H1 (cell line): ENCODE measurements at regions not wholly inside any gene's neighbourhood (a gene's known extent, or its start where the extent isn't known, plus 50 kb on each side); places are given as distances from the start of the nearest gene placed in this dataset.

Experiments
- CTCF ChIA-PET: fragments of 300-600 bp; sonication (Branson Sonifier 250); formaldehyde crosslinking; loops from one replicate; lab custom pipeline; 2021; ENCODE audit not compliant: partially characterized antibody; lab: Charles Lee
- POLR2A ChIA-PET: fragments of 300-600 bp; sonication (Branson Sonifier 250); formaldehyde crosslinking; loops from one replicate; lab custom pipeline; 2021; ENCODE audit warnings: inconsistent platforms; ENCODE audit not compliant: partially characterized antibody; lab: Charles Lee
- DNase-seq, 2 experiments: peaks; one replicate each; pipeline versions ENCODE4 v3.0.0 to v3.0.0-alpha.2; 2010 to 2022; ENCODE audit warnings: low spot score in 2 of 2, low read depth in 1 of 2, mixed read lengths in 1 of 2
- FAIRE-seq: peaks from 2 replicates; lab custom pipeline; 2011; peaks lifted over from hg19 to GRCh38; lab: Jason Lieb, UNC
- H2AFZ ChIP-seq: 2 replicates; pipeline ENCODE4 v1.8.1; 2012; ENCODE audit warnings: low read length, inconsistent platforms
- H2AK5ac ChIP-seq: 2 replicates; pipeline ENCODE4 v1.6.1; 2013; ENCODE audit warnings: low read depth, low read length
- H2BK120ac ChIP-seq: replicated peaks from 2 replicates; pipeline ENCODE3; 2013; ENCODE audit warnings: low read depth, low read length, inconsistent platforms
- H2BK12ac ChIP-seq: 2 replicates; pipeline ENCODE4 v1.6.1; 2013; ENCODE audit warnings: low read depth, low read length
- H2BK15ac ChIP-seq: 2 replicates; pipeline ENCODE4 v1.6.1; 2013; ENCODE audit warnings: low read length
- H2BK20ac ChIP-seq: 2 replicates; pipeline ENCODE4 v1.6.1; 2013; ENCODE audit warnings: low read length
- H2BK5ac ChIP-seq: 2 replicates; pipeline ENCODE4 v1.6.1; 2013; ENCODE audit warnings: low read depth, low read length
- H3K14ac ChIP-seq: 2 replicates; pipeline ENCODE4 v1.6.1; 2013; ENCODE audit warnings: inconsistent platforms; ENCODE audit not compliant: insufficient read length
- H3K18ac ChIP-seq: 2 replicates; pipeline ENCODE4 v1.6.1; 2013; ENCODE audit warnings: low read length; ENCODE audit errors: extremely low read depth
- H3K23ac ChIP-seq: 2 replicates; pipeline ENCODE4 v1.6.1; 2013; ENCODE audit warnings: inconsistent platforms; ENCODE audit not compliant: insufficient read length
- H3K23me2 ChIP-seq: 2 replicates; pipeline ENCODE4 v1.6.1; 2013; ENCODE audit warnings: low read depth, low read length
- H3K27ac ChIP-seq: 2 replicates; pipeline ENCODE4 v1.6.1; 2011; ENCODE audit warnings: low read depth, low read length, inconsistent platforms
- H3K27me3 ChIP-seq, 4 experiments: replicated peaks in 1 of 4; 1 replicate in 1 of 4; 2 replicates in 3 of 4; pipeline versions ENCODE4 v1.6.1 to v1.8.1; 2011 to 2013; ENCODE audit warnings: low read length in 3 of 4, mild to moderate bottlenecking in 3 of 4, inconsistent platforms in 2 of 4, mixed read lengths in 2 of 4, moderate library complexity in 1 of 4; ENCODE audit not compliant: control insufficient read depth in 3 of 4, insufficient read depth in 3 of 4; ENCODE audit errors: extremely low read depth in 1 of 4
- H3K36me3 ChIP-seq, 4 experiments: 2 replicates each; pipeline versions ENCODE4 v1.6.1 to v1.8.1; 2011 to 2013; ENCODE audit warnings: mild to moderate bottlenecking in 4 of 4, low read length in 3 of 4, moderate library complexity in 2 of 4, control low read depth in 1 of 4, inconsistent platforms in 1 of 4; ENCODE audit not compliant: insufficient read depth in 4 of 4, control insufficient read depth in 2 of 4
- H3K4ac ChIP-seq: replicated peaks from 2 replicates; pipeline ENCODE3; 2013; ENCODE audit warnings: low read length, low read depth, mixed read lengths, inconsistent platforms; ENCODE audit not compliant: insufficient read length
- H3K4me1 ChIP-seq, 4 experiments: replicated peaks in 1 of 4; 1 replicate in 1 of 4; 2 replicates in 3 of 4; pipeline versions ENCODE4 v1.6.1 to v1.8.1; 2011 to 2013; ENCODE audit warnings: low read length in 3 of 4, inconsistent platforms in 2 of 4, mixed read lengths in 1 of 4; ENCODE audit not compliant: insufficient read depth in 4 of 4, control insufficient read depth in 3 of 4
- H3K4me2 ChIP-seq, 2 experiments: 2 replicates each; pipeline versions ENCODE4 v1.6.1 to v1.8.1; 2011 to 2013; ENCODE audit warnings: low read depth in 2 of 2, low read length in 2 of 2, control low read depth in 1 of 2, inconsistent platforms in 1 of 2, mild to moderate bottlenecking in 1 of 2; ENCODE audit not compliant: insufficient read depth in 1 of 2
- H3K4me3 ChIP-seq, 4 experiments: fragments of 200-600, 300-600 bp in 1 of 4; sonication (generic), shearing (Covaris generic), sonication (Bioruptor Twin) in 1 of 4; 2 replicates each; pipeline versions ENCODE4 v1.5.1 to v1.8.1; 2011 to 2016; ENCODE audit warnings: low read length in 4 of 4, low read depth in 3 of 4, control low read depth in 2 of 4, inconsistent platforms in 2 of 4, mild to moderate bottlenecking in 2 of 4, mixed read lengths in 1 of 4, moderate library complexity in 1 of 4; ENCODE audit not compliant: insufficient read depth in 2 of 4; ENCODE audit errors: extremely low read depth in 1 of 4
- H3K56ac ChIP-seq: replicated peaks from 2 replicates; pipeline ENCODE3; 2013; ENCODE audit warnings: low read depth, mild to moderate bottlenecking, mixed read lengths, low read length, inconsistent platforms; ENCODE audit not compliant: insufficient read length
- H3K79me1 ChIP-seq: 2 replicates; pipeline ENCODE4 v1.6.1; 2013; ENCODE audit warnings: low read depth, low read length, control low read depth
- H3K79me2 ChIP-seq, 2 experiments: 2 replicates each; pipeline versions ENCODE4 v1.6.1 to v1.8.1; 2012 to 2013; ENCODE audit warnings: low read length in 2 of 2, mild to moderate bottlenecking in 2 of 2, inconsistent platforms in 1 of 2; ENCODE audit not compliant: insufficient read depth in 2 of 2, control insufficient read depth in 1 of 2
- H3K9ac ChIP-seq, 4 experiments: replicated peaks in 1 of 4; 1 replicate in 1 of 4; 2 replicates in 3 of 4; pipeline versions ENCODE4 v1.6.1 to v1.8.1; 2011 to 2013; ENCODE audit warnings: low read depth in 3 of 4, low read length in 3 of 4, control low read depth in 2 of 4, mild to moderate bottlenecking in 2 of 4, moderate library complexity in 2 of 4, inconsistent platforms in 1 of 4; ENCODE audit errors: extremely low read depth in 1 of 4
- H3K9me3 ChIP-seq, 2 experiments: 2 replicates each; pipeline versions ENCODE4 v1.6.1 to v1.8.1; 2012 to 2013; ENCODE audit warnings: mild to moderate bottlenecking in 2 of 2, moderate library complexity in 2 of 2, control low read depth in 1 of 2, inconsistent platforms in 1 of 2, low read depth in 1 of 2, low read length in 1 of 2, mixed read lengths in 1 of 2; ENCODE audit not compliant: insufficient read depth in 2 of 2
- H4K20me1 ChIP-seq, 2 experiments: replicated peaks in 1 of 2; 2 replicates each; pipeline versions ENCODE3 to v1.8.1; 2011 to 2013; ENCODE audit warnings: inconsistent platforms in 2 of 2, low read length in 2 of 2, mild to moderate bottlenecking in 1 of 2; ENCODE audit not compliant: insufficient read depth in 2 of 2, control insufficient read depth in 1 of 2
- H4K5ac ChIP-seq: 2 replicates; pipeline ENCODE4 v1.6.1; 2013; ENCODE audit warnings: low read length, low read depth, mixed read lengths, inconsistent platforms; ENCODE audit not compliant: insufficient read length
- H4K8ac ChIP-seq: 2 replicates; pipeline ENCODE4 v1.8.0; 2013; ENCODE audit warnings: mild to moderate bottlenecking, moderate library complexity, low read length, inconsistent platforms; ENCODE audit not compliant: insufficient read depth; ENCODE audit errors: extremely low read depth
- H4K91ac ChIP-seq: replicated peaks from 2 replicates; pipeline ENCODE3; 2013; ENCODE audit warnings: low read length, mixed read lengths, inconsistent platforms; ENCODE audit not compliant: insufficient read length
- BACH1 ChIP-seq: IDR thresholded peaks from 2 replicates; pipeline ENCODE4 v1.6.1; 2012; ENCODE audit warnings: low read length, improper control_type of control experiment
- CREB1 ChIP-seq: IDR thresholded peaks from 2 replicates; pipeline ENCODE4 v1.6.1; 2012; ENCODE audit warnings: inconsistent platforms
- JUN ChIP-seq: IDR thresholded peaks from 2 replicates; pipeline ENCODE4 v1.6.1; 2011; ENCODE audit warnings: low read depth, mild to moderate bottlenecking, improper control_type of control experiment, low read length
- MAFK ChIP-seq: IDR thresholded peaks from 2 replicates; pipeline ENCODE4 v1.6.1; 2012; ENCODE audit warnings: low read depth, mild to moderate bottlenecking, improper control_type of control experiment, low read length
- NANOG ChIP-seq: IDR thresholded peaks from 2 replicates; pipeline ENCODE4 v1.6.1; 2011; ENCODE audit warnings: low read length, low read depth, mild to moderate bottlenecking, inconsistent platforms; ENCODE audit not compliant: insufficient read depth, poor library complexity, severe bottlenecking
- SIX5 ChIP-seq: IDR thresholded peaks from 2 replicates; pipeline ENCODE4 v1.6.1; 2011; ENCODE audit warnings: mild to moderate bottlenecking, low read depth, low read length
- SP1 ChIP-seq: IDR thresholded peaks from 2 replicates; pipeline ENCODE4 v1.6.1; 2011; ENCODE audit warnings: low read depth, low read length
- TAF1 ChIP-seq: IDR thresholded peaks from 2 replicates; pipeline ENCODE4 v1.6.1; 2011; ENCODE audit warnings: mild to moderate bottlenecking, low read depth, low read length
- WGBS, 2 experiments: shearing (Covaris generic) in 1 of 2; methylation state at CpG; one replicate each; pipeline versions ENCODE4 v1.1.6 to v1.1.7; 2013 to 2015; ENCODE audit warnings: low lambda C conversion rate in 2 of 2, mixed read lengths in 2 of 2, inconsistent platforms in 1 of 2, low coverage in 1 of 2, missing lambda C conversion rate in 1 of 2; ENCODE audit not compliant: insufficient replicate concordance in 2 of 2, insufficient coverage in 1 of 2, insufficient read length in 1 of 2; ENCODE audit errors: extremely low coverage in 1 of 2, missing lambda C conversion rate in 1 of 2; 5-methylcytosine and 5-hydroxymethylcytosine counted together

- H3K4me3 ChIP-seq: no peak overlapping the region
Observed at GRCh38 chr2:139969323-139969722, 1189.1 kb upstream of the NXPH2 start.

More at GRCh38 chr2:139969323-139969722, 1189.1 kb upstream of the NXPH2 start:
- Histone ChIP-seq H2BK5ac (no peak overlapping the region), H4K8ac (no peak overlapping the region), H3K4ac (no peak overlapping the region), H3K18ac (no peak overlapping the region), H3K56ac (no peak overlapping the region), H2BK120ac (no peak overlapping the region), H3K4me2 (no peak overlapping the region), H4K20me1 (no peaks in the 10 kb centered on the region), H2BK12ac (no peak overlapping the region), H3K9ac (no peak overlapping the region), H2BK15ac (no peak overlapping the region), H3K14ac (no peak overlapping the region), H2BK20ac (no peak overlapping the region), H3K36me3 (no peaks in the 10 kb centered on the region), H2AFZ (no peak overlapping the region), H4K5ac (no peak overlapping the region), H3K9me3 (no peaks in the 10 kb centered on the region), H3K23ac (no peak overlapping the region), H2AK5ac (no peak overlapping the region), H3K79me1 (no peaks in the 10 kb centered on the region), H4K91ac (no peak overlapping the region), H3K23me2 (no peaks in the 10 kb centered on the region), H3K27me3 (no peaks in the 10 kb centered on the region), H3K27ac (no peak overlapping the region), H3K4me1 (no peaks in the 10 kb centered on the region), H3K79me2 (no peaks in the 10 kb centered on the region)
- 71% methylated on average over 3 of the region's 3 CpGs; no CpG with 5 or more reads in 1 of the 2 experiments for WGBS, 2 experiments
- no peak for DNase-seq
- ChIA-PET POLR2A (no interaction called here), CTCF (no interaction called here)
- no peak for TF ChIP-seq NANOG
- TF ChIP-seq MAFK: no peak
- no peak for TF ChIP-seq TAF1
- no peak for TF ChIP-seq SP1
- no peak for TF ChIP-seq JUN
- no peak for TF ChIP-seq CREB1
- TF ChIP-seq BACH1: no peak
- TF ChIP-seq SIX5: no peak
- no peak for FAIRE-seq
